Activated CD4-positive, alpha-beta T cell treated with anti-CD3 and anti-CD28 coated beads for 36 hours (primary cell): ENCODE measurements at regions not wholly inside any gene's neighbourhood (a gene's known extent, or its start where the extent isn't known, plus 50 kb on each side); places are given as distances from the start of the nearest gene placed in this dataset.

ENCODE experiments used
- ATAC-seq: fragments of 200-7000 bp; cut with Tn5 transposase; one replicate; pipeline ENCODE4 v1.10.0; 2021; ENCODE audit warnings: mild to moderate bottlenecking, moderate library complexity
- CTCF ChIA-PET: fragments of 350-600 bp; sonication (Branson Sonifier 250); formaldehyde crosslinking; loops from one replicate; lab custom pipeline; 2021; ENCODE audit warnings: antibody characterized with exemption; lab: Charles Lee
- POLR2A ChIA-PET: fragments of 350-600 bp; sonication (Branson Sonifier 250); formaldehyde crosslinking; loops from one replicate; lab custom pipeline; 2021; ENCODE audit warnings: antibody characterized with exemption, inconsistent platforms; lab: Charles Lee
- DNase-seq: peaks from one replicate; pipeline ENCODE4 v3.0.0-alpha.2; 2020
- H3K27ac Mint-ChIP-seq: one replicate; pipeline ENCODE4 v1.8.0; 2021; ENCODE audit warnings: mixed read lengths
- H3K27me3 Mint-ChIP-seq: one replicate; pipeline ENCODE4 v1.8.0; 2021; ENCODE audit warnings: mixed read lengths
- H3K36me3 Mint-ChIP-seq: one replicate; pipeline ENCODE4 v1.8.0; 2021; ENCODE audit warnings: low read depth, mixed read lengths
- H3K4me1 Mint-ChIP-seq: one replicate; pipeline ENCODE4 v1.8.0; 2021; ENCODE audit warnings: mixed read lengths
- H3K4me3 Mint-ChIP-seq: one replicate; pipeline ENCODE4 v1.8.0; 2021; ENCODE audit warnings: mild to moderate bottlenecking, moderate library complexity, mixed read lengths
- H3K9me3 Mint-ChIP-seq: one replicate; pipeline ENCODE4 v1.8.0; 2021; ENCODE audit warnings: low read depth, mixed read lengths
- intact Hi-C, 2 experiments: fragments of 100-400 bp; cut with DNase I in 1 of 2; cut with micrococcal nuclease in 1 of 2; formaldehyde crosslinking; loops; one replicate each; pipeline versions ENCODE4 v1.14.2 to v1.15.1; 2022 to 2024; cut with DNase I, micrococcal nuclease

DNA sequence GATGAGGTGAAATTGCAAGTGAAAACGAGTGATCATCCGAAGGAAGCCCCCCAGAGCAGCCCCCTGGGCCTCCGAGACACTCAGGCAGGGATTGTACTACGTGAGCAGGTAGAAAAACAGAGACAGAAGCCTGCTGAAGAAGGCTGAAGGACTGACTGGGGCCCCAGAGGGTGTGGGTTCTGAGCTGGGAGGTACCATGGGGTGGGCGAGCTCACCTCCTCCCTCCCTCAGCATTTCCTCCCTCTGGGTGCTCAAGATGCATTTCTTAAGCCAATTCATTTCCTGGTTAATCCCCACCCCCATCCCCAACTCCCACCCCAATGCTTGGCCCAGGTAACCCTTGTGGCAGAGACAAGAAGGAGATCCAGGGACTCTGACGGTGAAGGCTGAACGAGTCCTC, 108.7 kb downstream of the BDH1 start:
- H3K27me3 Mint-ChIP-seq: peaks cover 1% of the 10 kb centered on the region
- H3K36me3 Mint-ChIP-seq: no peaks in the 10 kb centered on the region
- no peak overlapping the region for H3K27ac Mint-ChIP-seq
- ChIA-PET POLR2A (no interaction called here), CTCF (interaction anchor here (0.6 to 1.6 kb wide), 4 partner anchors 12 to 224 kb away, joined by 3 to 8 read pairs (median 4); no protein-coding TSS in a partner anchor)
- peaks cover 11% of the 10 kb centered on the region for H3K4me1 Mint-ChIP-seq
- intact Hi-C loops: no loop called here
- H3K4me3 Mint-ChIP-seq: no peak overlapping the region
- no peaks in the 10 kb centered on the region for H3K9me3 Mint-ChIP-seq
- DNase-seq (no peak), ATAC-seq (no peak)

DNA sequence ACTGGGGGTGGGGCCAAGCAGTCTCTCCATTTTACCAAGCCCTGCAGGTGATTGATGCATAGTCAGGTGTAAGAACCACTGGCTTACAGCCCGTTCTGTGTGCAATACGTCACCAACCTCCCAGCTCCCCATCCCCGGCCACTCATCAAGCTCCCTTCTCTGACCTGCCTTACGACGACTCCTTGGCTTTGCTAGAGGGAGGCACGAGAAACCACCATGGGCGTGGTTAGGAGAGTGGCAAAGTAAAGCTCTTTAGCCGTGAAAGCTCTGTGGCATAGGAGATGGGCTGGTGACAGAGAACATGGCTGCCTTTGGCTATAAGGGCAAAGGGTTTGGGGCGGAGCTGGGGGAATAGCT, 109.1 kb downstream of the BDH1 start:
- Mint-ChIP-seq H3K27ac (no peak overlapping the region), H3K4me1 (peaks cover 11% of the 10 kb centered on the region), H3K27me3 (peaks cover 3% of the 10 kb centered on the region), H3K36me3 (no peaks in the 10 kb centered on the region), H3K9me3 (no peaks in the 10 kb centered on the region), H3K4me3 (no peak overlapping the region)
- DNase-seq: no peak
- no peak for ATAC-seq
- CTCF ChIA-PET: interaction anchor here (0.6 to 1.6 kb wide), 3 partner anchors 12 to 198 kb away, joined by 3 to 8 read pairs (median 3); no protein-coding TSS in a partner anchor
- intact Hi-C loops: no loop called here
- POLR2A ChIA-PET: no interaction called here

DNA sequence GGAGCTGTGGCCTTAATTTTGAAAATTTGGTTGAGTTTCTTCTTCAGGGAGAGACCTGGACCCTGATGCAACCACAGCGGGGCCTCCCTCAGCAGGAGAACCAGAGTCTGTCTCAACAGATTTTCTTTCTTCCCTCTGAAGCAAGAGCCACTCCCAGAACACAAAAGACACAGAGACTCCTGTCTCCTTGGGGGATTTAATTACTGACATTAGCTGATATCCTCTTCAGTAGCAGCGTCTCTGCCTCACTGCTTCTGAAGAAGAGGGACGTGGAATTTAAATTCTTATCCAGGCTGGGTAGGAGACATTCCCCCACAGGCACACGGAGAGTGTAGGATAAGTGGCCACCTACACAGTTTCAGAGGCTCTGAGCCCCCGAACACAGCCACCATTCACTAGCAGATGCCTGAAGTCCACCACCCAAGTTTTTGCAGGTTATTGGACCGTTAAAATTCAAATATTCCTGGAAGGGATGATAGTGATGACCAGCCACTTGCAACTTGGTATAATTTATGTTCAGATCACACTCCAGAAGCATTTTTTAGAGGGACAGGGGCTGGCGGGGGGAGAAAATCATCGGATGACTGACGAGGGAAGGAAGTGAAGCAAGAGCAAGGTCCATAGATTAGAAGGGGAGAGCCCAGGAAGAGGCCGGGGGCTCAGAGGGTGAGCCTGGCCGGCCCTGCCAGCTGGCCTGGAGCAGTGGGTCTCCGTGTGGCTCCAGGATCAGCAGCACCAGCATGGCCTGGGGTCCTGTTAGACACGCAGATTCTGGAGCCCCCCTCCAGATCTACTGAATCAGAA, 109.7 kb downstream of the BDH1 start:
- intact Hi-C loops: no loop called here
- peaks cover 11% of the 10 kb centered on the region for H3K4me1 Mint-ChIP-seq
- H3K27ac Mint-ChIP-seq: no peak overlapping the region
- ATAC-seq (no peak), DNase-seq (no peak)
- no peaks in the 10 kb centered on the region for H3K36me3 Mint-ChIP-seq
- POLR2A ChIA-PET: no interaction called here
- H3K27me3 Mint-ChIP-seq: peaks cover 4% of the 10 kb centered on the region
- CTCF ChIA-PET: interaction anchor here (0.6 to 1.6 kb wide), 2 partner anchors 9 to 189 kb away, joined by 4 to 8 read pairs; no protein-coding TSS in a partner anchor
- no peak overlapping the region for H3K4me3 Mint-ChIP-seq
- H3K9me3 Mint-ChIP-seq: no peaks in the 10 kb centered on the region

DNA sequence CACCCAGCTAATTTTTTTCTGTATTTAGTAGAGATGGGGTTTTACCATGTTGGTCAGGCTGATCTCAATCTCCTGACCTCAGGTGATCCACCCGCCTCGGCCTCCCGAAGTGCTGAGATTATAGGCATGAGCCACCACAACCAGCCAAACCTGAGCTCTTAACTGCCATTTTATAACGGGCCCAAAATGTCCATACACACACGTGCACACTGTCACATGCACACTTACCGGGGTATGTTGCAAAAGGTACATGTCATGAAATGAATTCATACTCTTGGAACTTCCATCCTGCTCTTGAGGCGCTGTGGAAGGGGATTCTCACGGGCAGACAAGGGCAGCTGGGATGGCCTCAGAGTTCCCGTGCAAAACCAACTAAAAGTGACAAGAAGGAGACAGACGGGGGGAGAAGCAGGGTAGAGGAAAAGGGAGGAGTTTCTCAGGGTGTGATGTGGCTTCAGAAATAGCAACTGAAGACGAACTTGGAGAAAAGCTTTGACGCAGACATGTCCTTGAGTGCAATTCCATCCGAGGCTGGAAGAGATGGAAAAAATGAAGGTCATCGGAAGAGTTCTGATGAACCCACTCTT, 110.9 kb downstream of the BDH1 start:
- ATAC-seq (no peak), DNase-seq (no peak)
- POLR2A ChIA-PET: interaction anchor here (0.6 kb wide), 2 partner anchors 12 to 26 kb away, joined by 3 to 5 read pairs; no protein-coding TSS in a partner anchor
- CTCF ChIA-PET: interaction anchor here (0.7 kb wide), 1 partner anchor 17 kb away, joined by 4 read pairs; no protein-coding TSS in a partner anchor
- intact Hi-C loops: no loop called here
- Mint-ChIP-seq H3K4me3 (no peak overlapping the region), H3K27ac (peak overlapping the region; percentile 8), H3K4me1 (peaks cover 11% of the 10 kb centered on the region), H3K36me3 (no peaks in the 10 kb centered on the region), H3K9me3 (no peaks in the 10 kb centered on the region), H3K27me3 (peaks cover 6% of the 10 kb centered on the region)

DNA sequence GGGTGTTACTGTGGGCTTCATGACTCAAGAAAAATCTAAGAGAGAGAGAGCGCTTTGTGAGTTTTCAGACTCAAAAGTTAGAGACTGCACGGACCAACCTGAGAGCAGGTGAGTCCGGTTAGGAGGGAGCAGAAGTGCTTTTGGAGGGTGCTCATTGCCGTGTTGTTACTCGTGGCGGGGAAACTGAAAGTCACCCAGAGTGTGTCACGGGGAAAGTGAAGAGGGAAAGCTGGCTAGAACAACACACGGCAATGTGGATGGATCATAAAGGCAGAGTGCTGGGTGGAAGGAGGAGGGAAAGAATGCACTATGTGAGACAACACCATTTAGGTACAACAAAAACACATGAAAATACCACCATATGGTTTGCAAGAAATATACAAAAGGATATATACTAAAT, 112.3 kb downstream of the BDH1 start:
- no peak overlapping the region for H3K27ac Mint-ChIP-seq
- H3K4me3 Mint-ChIP-seq: no peak overlapping the region
- H3K4me1 Mint-ChIP-seq: peaks cover 11% of the 10 kb centered on the region
- peaks cover 10% of the 10 kb centered on the region for H3K27me3 Mint-ChIP-seq
- DNase-seq: no peak
- no peak for ATAC-seq
- H3K9me3 Mint-ChIP-seq: no peaks in the 10 kb centered on the region
- ChIA-PET POLR2A (no interaction called here), CTCF (no interaction called here)
- intact Hi-C loops: no loop called here
- no peaks in the 10 kb centered on the region for H3K36me3 Mint-ChIP-seq

DNA sequence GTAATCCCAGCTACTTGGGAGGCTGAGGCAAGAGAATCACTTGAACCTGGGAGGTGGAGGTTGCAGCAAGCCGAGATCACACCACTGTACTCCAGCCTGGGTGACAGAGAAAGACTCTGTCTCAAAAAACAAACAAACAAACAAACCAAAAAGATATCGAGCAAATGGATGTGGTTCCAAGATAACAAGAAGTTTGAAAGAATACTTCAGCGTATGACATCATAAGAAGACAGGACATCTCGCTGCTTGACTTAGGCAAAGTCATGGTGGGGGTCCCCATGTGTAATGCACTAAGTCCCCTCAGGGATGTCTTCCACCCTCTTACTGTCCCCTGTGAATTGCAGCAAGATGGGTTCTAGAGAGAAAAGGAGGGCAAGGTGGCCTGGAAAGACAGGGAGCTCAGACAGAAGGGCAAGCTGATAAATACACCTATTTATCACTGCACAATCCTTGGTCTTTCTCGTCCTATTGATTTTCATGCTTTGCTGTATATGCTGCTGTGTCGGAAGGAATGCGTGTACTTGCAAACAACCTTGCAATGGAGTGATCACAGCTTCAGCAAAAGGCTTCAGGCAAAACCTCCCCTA, 115.0 kb downstream of the BDH1 start:
- ChIA-PET CTCF (interaction anchor here (0.6 kb wide), 1 partner anchor 524 kb away, joined by 3 read pairs; no protein-coding TSS in a partner anchor), POLR2A (no interaction called here)
- H3K36me3 Mint-ChIP-seq: no peaks in the 10 kb centered on the region
- H3K9me3 Mint-ChIP-seq: no peaks in the 10 kb centered on the region
- DNase-seq (no peak), ATAC-seq (no peak)
- no peak overlapping the region for H3K27ac Mint-ChIP-seq
- peaks cover 10% of the 10 kb centered on the region for H3K27me3 Mint-ChIP-seq
- intact Hi-C loops: no loop called here
- no peak overlapping the region for H3K4me3 Mint-ChIP-seq
- peaks cover 7% of the 10 kb centered on the region for H3K4me1 Mint-ChIP-seq

DNA sequence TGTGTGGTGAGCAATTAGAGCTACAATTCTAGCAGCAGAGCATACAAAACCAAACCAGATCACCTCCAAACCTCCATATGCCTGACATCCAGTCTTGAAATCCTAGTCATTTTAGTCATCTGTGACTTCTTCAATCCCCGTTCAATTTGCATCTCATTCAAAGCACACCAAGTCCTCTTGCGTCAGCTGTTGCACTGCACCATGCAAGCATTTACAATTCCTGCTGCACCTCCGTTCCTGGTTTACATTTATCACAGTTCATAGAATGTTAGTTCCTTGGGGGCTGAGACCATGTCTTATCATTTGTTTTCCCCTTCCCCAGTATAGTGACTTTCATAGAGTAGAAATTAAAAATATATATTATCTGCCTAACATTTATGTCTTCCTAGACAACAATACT, 116.9 kb downstream of the BDH1 start:
- Mint-ChIP-seq H3K36me3 (no peaks in the 10 kb centered on the region), H3K4me3 (no peak overlapping the region), H3K9me3 (no peaks in the 10 kb centered on the region), H3K4me1 (no peaks in the 10 kb centered on the region), H3K27ac (no peak overlapping the region), H3K27me3 (peaks cover 13% of the 10 kb centered on the region)
- DNase-seq (no peak), ATAC-seq (no peak)
- CTCF ChIA-PET: no interaction called here
- POLR2A ChIA-PET: interaction anchor here (0.6 kb wide), 1 partner anchor 160 kb away, joined by 4 read pairs; no protein-coding TSS in a partner anchor
- intact Hi-C loops: no loop called here

DNA sequence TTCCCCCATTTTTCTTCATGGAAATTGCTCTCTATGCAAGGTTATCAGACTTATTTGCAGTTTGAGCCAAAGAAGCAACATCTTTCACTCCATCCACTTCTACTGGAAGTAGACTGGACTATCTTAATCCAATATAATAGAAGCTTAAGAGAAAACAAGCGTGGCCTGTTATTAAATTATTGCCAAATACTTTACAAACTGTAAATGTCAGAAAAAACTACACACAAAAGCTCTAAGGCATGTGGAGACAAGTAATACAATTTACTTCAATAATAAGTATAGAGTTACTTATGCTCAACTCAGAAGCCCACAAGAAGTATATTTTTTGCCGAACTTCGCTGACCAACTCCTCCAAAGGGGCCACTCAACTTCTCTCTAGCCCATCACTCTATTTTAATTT, 120.3 kb downstream of the BDH1 start:
- no peaks in the 10 kb centered on the region for H3K9me3 Mint-ChIP-seq
- intact Hi-C loops: no loop called here
- no peaks in the 10 kb centered on the region for H3K36me3 Mint-ChIP-seq
- H3K27me3 Mint-ChIP-seq: peaks cover 18% of the 10 kb centered on the region
- DNase-seq (no peak), ATAC-seq (no peak)
- H3K4me3 Mint-ChIP-seq: no peak overlapping the region
- CTCF ChIA-PET: no interaction called here
- POLR2A ChIA-PET: no interaction called here
- H3K4me1 Mint-ChIP-seq: peaks cover 6% of the 10 kb centered on the region
- H3K27ac Mint-ChIP-seq: no peak overlapping the region

DNA sequence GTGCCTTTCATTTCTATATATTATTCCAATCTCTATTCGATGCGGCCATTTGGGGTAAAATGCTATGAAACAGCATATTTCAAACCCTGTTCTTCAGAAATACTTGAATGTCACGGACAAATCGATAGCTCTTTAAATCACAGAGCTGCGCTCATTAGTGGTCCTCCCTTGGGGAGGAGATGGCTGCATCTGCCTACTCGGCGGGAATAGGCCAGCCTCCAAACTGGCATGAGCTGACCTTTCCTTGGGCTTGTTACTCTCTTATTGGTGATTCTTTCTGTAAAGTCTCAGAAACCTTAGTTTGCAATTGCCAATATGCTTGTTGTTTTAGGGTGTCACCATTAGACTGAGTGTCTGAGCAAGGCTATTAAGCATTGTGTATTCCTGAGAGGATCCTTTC, 120.9 kb downstream of the BDH1 start:
- Mint-ChIP-seq H3K27ac (no peak overlapping the region), H3K27me3 (peaks cover 19% of the 10 kb centered on the region), H3K4me3 (no peak overlapping the region), H3K4me1 (peaks cover 7% of the 10 kb centered on the region), H3K36me3 (no peaks in the 10 kb centered on the region), H3K9me3 (no peaks in the 10 kb centered on the region)
- ATAC-seq (no peak), DNase-seq (no peak)
- ChIA-PET POLR2A (no interaction called here), CTCF (interaction anchor here (0.7 kb wide), 1 partner anchor 17 kb away, joined by 3 read pairs; no protein-coding TSS in a partner anchor)
- intact Hi-C loops: no loop called here

DNA sequence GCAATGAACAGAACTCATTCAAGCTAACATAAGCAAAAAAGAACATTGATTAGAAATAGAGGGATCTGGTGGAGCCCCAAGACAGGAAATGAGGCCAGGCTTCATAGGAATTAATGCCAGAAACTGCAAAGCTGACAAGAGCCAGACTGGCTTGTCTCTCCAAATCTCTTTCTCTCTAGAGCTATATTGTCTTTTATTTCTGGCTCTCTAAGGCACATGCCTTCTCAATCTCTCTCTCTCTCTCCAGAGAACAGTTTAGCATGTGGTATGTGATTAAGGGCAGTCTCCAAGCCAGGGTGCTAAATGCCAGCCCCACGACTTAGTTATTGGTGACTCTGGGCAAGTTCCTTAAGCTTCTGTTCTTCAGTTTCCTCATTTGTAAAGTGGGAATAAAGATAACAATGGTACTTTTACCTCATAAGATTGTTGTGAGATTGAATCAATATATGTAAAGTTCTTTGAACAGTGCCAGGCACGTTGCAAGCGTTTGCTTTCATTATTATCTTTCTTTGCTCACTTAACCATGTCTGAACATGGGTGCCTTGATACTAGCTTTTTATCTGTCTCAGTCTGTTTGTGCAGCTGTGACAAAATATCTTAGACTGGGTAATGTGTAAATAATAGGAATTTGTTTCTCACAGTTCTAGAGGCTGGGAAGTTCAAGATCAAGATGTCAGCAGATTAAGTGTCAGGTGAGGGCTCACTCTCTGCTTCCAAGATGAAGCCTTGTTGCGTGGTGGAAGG, 123.2 kb downstream of the BDH1 start:
- DNase-seq (no peak), ATAC-seq (no peak)
- ChIA-PET CTCF (interaction anchor here (0.9 to 1.4 kb wide), 2 partner anchors 15 to 22 kb away, joined by 3 read pairs; no protein-coding TSS in a partner anchor), POLR2A (no interaction called here)
- H3K4me1 Mint-ChIP-seq: peaks cover 21% of the 10 kb centered on the region
- intact Hi-C loops: no loop called here
- H3K27me3 Mint-ChIP-seq: peaks cover 15% of the 10 kb centered on the region
- H3K36me3 Mint-ChIP-seq: no peaks in the 10 kb centered on the region
- no peak overlapping the region for H3K4me3 Mint-ChIP-seq
- no peaks in the 10 kb centered on the region for H3K9me3 Mint-ChIP-seq
- no peak overlapping the region for H3K27ac Mint-ChIP-seq

DNA sequence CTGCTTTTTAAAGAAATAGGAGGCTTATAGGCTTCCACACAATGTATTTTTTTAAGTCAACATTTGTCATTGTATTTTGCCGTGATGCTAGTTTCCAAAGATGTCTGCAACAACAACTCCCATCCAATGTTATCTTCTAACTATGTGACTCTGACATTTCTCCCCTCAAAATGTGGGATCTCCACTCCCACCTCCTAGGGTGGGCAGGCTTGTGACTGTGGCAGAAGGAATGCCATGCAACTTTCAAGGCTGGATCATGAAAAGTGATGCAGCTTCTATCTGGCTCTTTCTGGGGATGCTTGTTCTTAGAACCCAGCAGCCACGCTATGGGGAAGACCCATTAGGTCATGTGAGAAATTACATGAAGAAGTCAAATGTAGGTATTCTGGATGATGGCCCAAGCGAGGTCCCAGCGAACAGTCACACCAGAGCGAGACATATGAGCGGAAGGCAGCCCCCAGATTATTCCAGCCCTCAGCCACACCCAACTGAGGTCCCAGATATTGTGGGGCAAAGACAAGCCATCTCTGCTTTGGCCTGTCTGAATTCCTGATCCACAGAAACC, 124.3 kb downstream of the BDH1 start:
- no peak for DNase-seq
- no peaks in the 10 kb centered on the region for H3K36me3 Mint-ChIP-seq
- H3K27ac Mint-ChIP-seq: no peak overlapping the region
- ATAC-seq: no peak
- ChIA-PET CTCF (no interaction called here), POLR2A (no interaction called here)
- peaks cover 21% of the 10 kb centered on the region for H3K4me1 Mint-ChIP-seq
- no peak overlapping the region for H3K4me3 Mint-ChIP-seq
- intact Hi-C loops: no loop called here
- H3K9me3 Mint-ChIP-seq: no peaks in the 10 kb centered on the region
- H3K27me3 Mint-ChIP-seq: peaks cover 15% of the 10 kb centered on the region
